ENCODE measurements at regions not wholly inside any gene's neighbourhood (a gene's known extent, or its start where the extent isn't known, plus 50 kb on each side); places are given as distances from the start of the nearest gene placed in this dataset.

GRCh38 chr4:177228599-177228998 is 81.1 kb upstream of the NEIL3 start:
- peak overlapping the region; percentile 64 for H3K4me3 Mint-ChIP-seq

GRCh38 chr4:177229331-177229730 is 80.3 kb upstream of the NEIL3 start:
- H3K36me3 Mint-ChIP-seq = no peaks in the 10 kb centered on the region
- peaks cover 2% of the 10 kb centered on the region for H3K4me1 Mint-ChIP-seq
- POLR2A ChIA-PET = no interaction called here
- no peaks in the 10 kb centered on the region for H3K9me3 Mint-ChIP-seq
- ATAC-seq (ENCODE audit: low read depth) = no peak
- peak overlapping the region; percentile 64 for H3K4me3 Mint-ChIP-seq
- DNase-seq = no peak
- peaks cover 2% of the 10 kb centered on the region for H3K27me3 Mint-ChIP-seq
- H3K27ac Mint-ChIP-seq = peak overlapping the region; percentile 50

More at GRCh38 chr4:177228599-177228998, 81.1 kb upstream of the NEIL3 start:
- Mint-ChIP-seq H3K27me3 (peaks cover 2% of the 10 kb centered on the region), H3K9me3 (no peaks in the 10 kb centered on the region), H3K27ac (no peak overlapping the region), H3K4me1 (peaks cover 2% of the 10 kb centered on the region), H3K36me3 (no peaks in the 10 kb centered on the region)
- POLR2A ChIA-PET = no interaction called here
- no peak for DNase-seq
- ATAC-seq (ENCODE audit: low read depth) = no peak

DNA sequence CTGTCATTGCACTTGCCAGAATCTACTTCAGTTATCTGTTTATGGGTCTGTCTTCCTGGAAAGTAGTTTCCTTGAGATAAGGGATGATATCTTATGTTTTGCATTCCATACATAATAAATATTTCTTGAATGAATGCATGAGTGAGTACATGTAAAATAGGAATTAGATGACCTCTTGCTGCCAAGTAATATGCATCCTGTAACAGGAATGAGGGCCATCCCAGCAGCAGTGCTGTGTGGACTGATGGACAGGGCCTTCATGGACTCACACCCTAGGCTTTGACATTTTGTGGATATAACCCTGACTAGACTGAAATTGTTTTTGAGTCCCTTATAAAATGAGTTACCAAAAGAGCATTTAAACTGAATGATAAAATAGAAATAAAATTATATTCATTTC is 77.2 kb upstream of the NEIL3 start:
- POLR2A ChIA-PET = no interaction called here
- peaks cover 2% of the 10 kb centered on the region for H3K4me1 Mint-ChIP-seq
- no peak for ATAC-seq (ENCODE audit: low read depth)
- no peak for DNase-seq
- no peak overlapping the region for H3K4me3 Mint-ChIP-seq
- peaks cover 1% of the 10 kb centered on the region for H3K36me3 Mint-ChIP-seq
- H3K27me3 Mint-ChIP-seq = no peaks in the 10 kb centered on the region
- no peaks in the 10 kb centered on the region for H3K9me3 Mint-ChIP-seq
- H3K27ac Mint-ChIP-seq = peak overlapping the region; percentile 36

DNA sequence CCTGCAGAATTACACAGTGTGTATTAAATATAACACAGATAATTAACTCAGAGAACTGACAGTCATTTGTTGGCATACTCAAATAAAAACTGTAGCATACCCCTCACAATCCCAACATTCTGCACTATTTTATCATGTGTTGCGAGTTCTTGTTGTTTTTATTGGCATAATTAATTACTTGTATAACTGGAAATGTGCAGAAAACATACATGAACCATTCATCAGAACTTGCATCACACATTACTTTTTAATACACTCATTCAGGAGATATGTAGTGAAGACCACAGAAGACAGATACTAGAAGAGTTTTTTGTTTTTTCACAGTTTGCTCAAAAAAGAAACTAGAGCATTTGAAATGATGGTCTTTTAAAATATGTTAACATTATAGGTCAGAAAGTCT is 74.6 kb upstream of the NEIL3 start:
- no peaks in the 10 kb centered on the region for H3K27me3 Mint-ChIP-seq
- ATAC-seq (ENCODE audit: low read depth) = no peak
- POLR2A ChIA-PET = no interaction called here
- H3K27ac Mint-ChIP-seq = no peak overlapping the region
- no peak for DNase-seq
- peaks cover 1% of the 10 kb centered on the region for H3K36me3 Mint-ChIP-seq
- no peaks in the 10 kb centered on the region for H3K9me3 Mint-ChIP-seq
- H3K4me1 Mint-ChIP-seq = peaks cover 2% of the 10 kb centered on the region
- H3K4me3 Mint-ChIP-seq = no peak overlapping the region

GRCh38 chr4:177236886-177237285 is 72.8 kb upstream of the NEIL3 start:
- no peaks in the 10 kb centered on the region for H3K27me3 Mint-ChIP-seq
- no peak for DNase-seq
- peaks cover 3% of the 10 kb centered on the region for H3K4me1 Mint-ChIP-seq
- peaks cover under 1% of the 10 kb centered on the region for H3K9me3 Mint-ChIP-seq
- POLR2A ChIA-PET = no interaction called here
- ATAC-seq (ENCODE audit: low read depth) = no peak
- peaks cover 2% of the 10 kb centered on the region for H3K36me3 Mint-ChIP-seq
- H3K27ac Mint-ChIP-seq = no peak overlapping the region
- no peak overlapping the region for H3K4me3 Mint-ChIP-seq

- no peak overlapping the region for H3K4me3 Mint-ChIP-seq
- POLR2A ChIA-PET = no interaction called here
- H3K27ac Mint-ChIP-seq = no peak overlapping the region
These were observed 72.4 kb upstream of the NEIL3 start for GRCh38 chr4:177237291-177237690.

GRCh38 chr4:177239477-177239876 is 70.2 kb upstream of the NEIL3 start:
- ATAC-seq (ENCODE audit: low read depth) (no peak), DNase-seq (no peak)
- no peak overlapping the region for H3K27ac Mint-ChIP-seq
- no peak overlapping the region for H3K4me3 Mint-ChIP-seq
- peaks cover 5% of the 10 kb centered on the region for H3K36me3 Mint-ChIP-seq
- peaks cover 2% of the 10 kb centered on the region for H3K27me3 Mint-ChIP-seq
- POLR2A ChIA-PET = no interaction called here
- H3K9me3 Mint-ChIP-seq = peaks cover 1% of the 10 kb centered on the region
- peaks cover 4% of the 10 kb centered on the region for H3K4me1 Mint-ChIP-seq

More at GRCh38 chr4:177237291-177237690, 72.4 kb upstream of the NEIL3 start:
- H3K9me3 Mint-ChIP-seq = peaks cover 1% of the 10 kb centered on the region
- H3K4me1 Mint-ChIP-seq = peaks cover 4% of the 10 kb centered on the region
- no peak for DNase-seq
- H3K27me3 Mint-ChIP-seq = no peaks in the 10 kb centered on the region
- peaks cover 5% of the 10 kb centered on the region for H3K36me3 Mint-ChIP-seq
- no peak for ATAC-seq (ENCODE audit: low read depth)

DNA sequence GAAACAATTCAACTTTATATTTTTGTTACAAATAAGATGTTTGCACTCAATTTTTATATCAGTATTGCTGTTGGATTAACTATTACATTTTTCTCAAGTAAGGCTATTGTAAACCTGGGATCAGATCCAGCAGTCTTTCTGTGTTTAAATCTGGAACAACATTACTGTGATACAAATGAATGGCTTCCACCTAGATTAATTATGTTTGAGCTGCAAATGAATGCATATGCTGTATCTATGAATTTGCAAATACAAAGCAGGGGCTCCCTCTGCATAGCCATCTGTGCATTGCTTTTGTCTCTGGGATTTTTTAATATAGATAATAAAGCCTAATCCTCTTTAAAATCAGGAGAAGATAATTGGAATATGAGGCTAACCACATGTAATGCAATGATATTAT is 69.8 kb upstream of the NEIL3 start:
- DNase-seq (no peak), ATAC-seq (ENCODE audit: low read depth) (no peak)
- POLR2A ChIA-PET = no interaction called here
- no peak overlapping the region for H3K4me3 Mint-ChIP-seq
- no peak overlapping the region for H3K27ac Mint-ChIP-seq
- peaks cover 2% of the 10 kb centered on the region for H3K27me3 Mint-ChIP-seq
- H3K4me1 Mint-ChIP-seq = peaks cover 4% of the 10 kb centered on the region
- H3K36me3 Mint-ChIP-seq = peaks cover 5% of the 10 kb centered on the region
- peaks cover 1% of the 10 kb centered on the region for H3K9me3 Mint-ChIP-seq

DNA sequence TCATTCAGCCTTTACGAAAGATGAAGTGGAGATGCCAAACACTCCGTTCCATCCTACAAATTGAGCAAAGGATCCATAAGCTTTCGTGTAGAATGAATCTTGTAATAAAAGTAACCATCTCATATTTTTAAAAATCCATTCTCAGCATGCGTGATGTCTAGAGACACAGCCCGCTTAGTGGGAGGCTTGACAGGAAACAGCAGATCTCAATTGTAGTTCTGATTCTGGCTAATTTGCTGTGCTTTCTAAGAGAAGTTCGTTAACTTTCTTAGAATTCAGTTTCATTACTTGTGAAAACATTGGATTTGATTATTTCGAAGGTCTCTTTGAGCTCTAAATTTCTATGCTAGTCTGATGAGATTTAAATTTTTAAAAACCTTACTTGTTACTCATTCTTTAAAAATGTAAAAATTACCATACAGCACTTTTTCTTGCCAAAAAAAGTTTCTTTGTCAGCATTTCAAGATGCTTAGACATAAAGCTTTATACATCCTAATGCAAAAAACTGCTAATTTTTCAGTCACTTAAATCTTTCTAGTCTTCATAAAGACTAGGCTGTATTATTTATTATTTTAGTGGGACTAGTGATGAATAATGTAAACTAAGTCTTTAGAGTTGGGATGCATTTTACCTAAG is 66.9 kb upstream of the NEIL3 start:
- peaks cover 3% of the 10 kb centered on the region for H3K36me3 Mint-ChIP-seq
- no peak overlapping the region for H3K4me3 Mint-ChIP-seq
- DNase-seq = no peak
- peaks cover 4% of the 10 kb centered on the region for H3K4me1 Mint-ChIP-seq
- H3K9me3 Mint-ChIP-seq = peaks cover 1% of the 10 kb centered on the region
- H3K27me3 Mint-ChIP-seq = peaks cover 2% of the 10 kb centered on the region
- POLR2A ChIA-PET = interaction anchor here (0.7 kb wide), 1 partner anchor 317 kb away, joined by 3 read pairs; no protein-coding TSS in a partner anchor
- peak overlapping the region; percentile 54 for H3K27ac Mint-ChIP-seq
- peak; percentile 66 for ATAC-seq (ENCODE audit: low read depth)

DNA sequence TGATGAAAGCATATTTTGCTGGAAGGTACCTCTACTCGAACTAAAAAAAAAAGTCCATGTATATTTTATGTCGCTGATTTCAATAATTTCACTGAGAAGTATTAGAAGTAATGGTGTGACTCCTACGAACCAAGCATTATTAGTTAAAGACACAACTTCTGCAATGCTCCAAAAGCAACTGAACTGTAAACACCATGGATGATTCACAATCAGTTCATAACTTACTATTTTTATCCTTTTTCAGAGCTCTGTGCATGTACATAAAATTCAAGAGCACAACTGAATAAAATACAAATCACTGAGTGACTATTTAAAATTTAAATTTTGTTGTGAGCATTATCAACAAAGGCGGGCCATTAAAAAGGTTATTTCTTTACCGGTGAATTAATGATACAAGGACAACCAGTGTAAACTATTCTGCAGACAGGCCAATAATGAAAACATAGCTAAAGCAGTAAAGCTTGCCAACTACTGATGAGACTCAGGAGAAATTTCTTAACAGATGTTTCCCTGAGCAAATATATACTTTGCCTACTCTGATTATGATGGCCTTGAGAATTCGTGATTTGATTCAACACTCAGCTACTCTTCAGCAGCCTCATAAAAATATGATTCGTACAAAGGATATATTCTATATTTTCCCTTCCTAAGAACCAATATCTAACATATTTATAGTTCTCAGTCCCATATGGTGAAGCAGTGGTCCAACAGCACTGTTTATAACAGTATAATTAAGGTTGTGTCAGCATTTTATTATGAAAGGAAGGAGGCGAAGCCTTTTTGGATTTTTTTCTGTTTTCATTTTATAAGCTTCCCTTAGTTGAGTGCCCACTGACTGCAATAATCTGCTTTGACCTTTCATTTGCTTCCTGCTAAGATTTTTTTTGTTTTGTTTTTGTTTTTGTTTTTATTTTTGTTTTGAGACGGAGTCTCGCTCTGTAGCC is 62.8 kb upstream of the NEIL3 start:
- peaks cover 10% of the 10 kb centered on the region for H3K4me1 Mint-ChIP-seq
- peaks cover 16% of the 10 kb centered on the region for H3K27me3 Mint-ChIP-seq
- H3K36me3 Mint-ChIP-seq = peaks cover 2% of the 10 kb centered on the region
- POLR2A ChIA-PET = interaction anchor here (0.7 kb wide), 1 partner anchor 93 kb away, joined by 3 read pairs; no protein-coding TSS in a partner anchor
- no peak overlapping the region for H3K27ac Mint-ChIP-seq
- no peak overlapping the region for H3K4me3 Mint-ChIP-seq
- no peak for ATAC-seq (ENCODE audit: low read depth)
- DNase-seq = no peak
- H3K9me3 Mint-ChIP-seq = peaks cover under 1% of the 10 kb centered on the region

DNA sequence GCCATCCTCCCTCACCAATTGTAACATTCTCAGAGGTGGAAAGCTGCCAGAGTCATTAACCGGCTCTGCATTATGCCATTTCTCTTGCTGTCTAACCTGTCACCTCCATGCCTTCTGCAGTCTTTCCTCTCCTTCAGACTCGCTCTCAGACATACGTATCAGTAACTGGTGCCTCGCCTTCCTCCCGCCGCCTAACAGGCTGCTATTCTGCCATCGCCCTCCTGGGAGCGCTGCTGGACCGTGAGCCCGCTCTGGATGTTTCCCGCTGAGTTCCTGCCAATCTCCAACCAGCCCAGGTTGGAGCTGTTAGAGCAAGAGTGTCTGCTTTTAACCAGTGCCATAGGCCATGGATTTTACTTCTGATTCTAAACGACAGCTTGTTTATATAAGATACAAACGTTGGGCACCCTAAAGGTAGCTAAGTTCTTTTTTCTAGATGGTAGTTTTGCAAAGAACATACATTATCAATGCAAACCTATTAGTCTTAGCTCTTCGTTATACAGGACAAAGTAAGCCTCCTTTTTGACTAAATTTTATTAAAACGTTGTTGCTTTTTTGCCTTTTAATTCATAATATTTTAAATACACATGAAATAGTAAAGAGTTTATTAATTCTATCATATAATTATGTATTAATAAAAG is 59.5 kb upstream of the NEIL3 start:
- H3K27me3 Mint-ChIP-seq = peaks cover 14% of the 10 kb centered on the region
- no peaks in the 10 kb centered on the region for H3K36me3 Mint-ChIP-seq
- no peak overlapping the region for H3K27ac Mint-ChIP-seq
- no peak overlapping the region for H3K4me3 Mint-ChIP-seq
- POLR2A ChIA-PET = no interaction called here
- no peaks in the 10 kb centered on the region for H3K9me3 Mint-ChIP-seq
- peaks cover 8% of the 10 kb centered on the region for H3K4me1 Mint-ChIP-seq
- ATAC-seq (ENCODE audit: low read depth) = peak; percentile 90
- DNase-seq = peak; percentile 80

GRCh38 chr4:177251237-177251636 is 58.4 kb upstream of the NEIL3 start:
- H3K4me3 Mint-ChIP-seq = peak overlapping the region; percentile 21
- peak overlapping the region; percentile 3 for H3K27ac Mint-ChIP-seq
- DNase-seq (no peak), ATAC-seq (ENCODE audit: low read depth) (peak; percentile 62)
- no peaks in the 10 kb centered on the region for H3K9me3 Mint-ChIP-seq
- H3K27me3 Mint-ChIP-seq = peaks cover 14% of the 10 kb centered on the region
- POLR2A ChIA-PET = interaction anchor here (0.8 to 0.9 kb wide), 2 partner anchors 59 to 191 kb away, joined by 3 to 4 read pairs; partner anchors contain the start of genes AGA and NEIL3
- peaks cover 8% of the 10 kb centered on the region for H3K4me1 Mint-ChIP-seq
- H3K36me3 Mint-ChIP-seq = no peaks in the 10 kb centered on the region

GRCh38 chr4:177255359-177255758 is 54.3 kb upstream of the NEIL3 start:
- POLR2A ChIA-PET = interaction anchor here (1.0 kb wide), 1 partner anchor 73 kb away, joined by 3 read pairs; no protein-coding TSS in a partner anchor
- no peak for DNase-seq
- no peak overlapping the region for H3K4me3 Mint-ChIP-seq

More at GRCh38 chr4:177255359-177255758, 54.3 kb upstream of the NEIL3 start:
- peaks cover 4% of the 10 kb centered on the region for H3K27me3 Mint-ChIP-seq
- H3K36me3 Mint-ChIP-seq = no peaks in the 10 kb centered on the region
- H3K9me3 Mint-ChIP-seq = no peaks in the 10 kb centered on the region
- peaks cover 4% of the 10 kb centered on the region for H3K4me1 Mint-ChIP-seq
- H3K27ac Mint-ChIP-seq = no peak overlapping the region
- no peak for ATAC-seq (ENCODE audit: low read depth)
